Bronchial epithelial cell (primary cell): ENCODE measurements at regions not wholly inside any gene's neighbourhood (a gene's known extent, or its start where the extent isn't known, plus 50 kb on each side); places are given as distances from the start of the nearest gene placed in this dataset.
A peak's percentile ranks its signal among the peaks of the same experiment; 100 is the strongest.
"Not testable (repeated sequence)": the region's sequence is repeated elsewhere in the genome, so short reads cannot be mapped to it uniquely, and the experiment has no call there.

ENCODE experiments used
- DNase-seq: peaks from one replicate; pipeline ENCODE4 v3.0.0-alpha.2; 2010; ENCODE audit warnings: low read depth
- FAIRE-seq: peaks from 2 replicates; lab custom pipeline; 2011; peaks lifted over from hg19 to GRCh38; lab: Jason Lieb, UNC
- H3K27me3 ChIP-seq: 2 replicates; pipeline ENCODE4 v1.5.1; 2011; ENCODE audit warnings: low read length; ENCODE audit not compliant: control insufficient read depth, insufficient read depth
- H3K36me3 ChIP-seq: 2 replicates; pipeline ENCODE4 v1.5.1; 2011; ENCODE audit warnings: low read length; ENCODE audit not compliant: control insufficient read depth, insufficient read depth
- H3K4me3 ChIP-seq: 2 replicates; pipeline ENCODE4 v1.5.1; 2011; ENCODE audit warnings: mild to moderate bottlenecking, low read depth, low read length, control low read depth
- CTCF ChIP-seq: IDR thresholded peaks from 2 replicates; pipeline ENCODE4 v1.5.1; 2011; ENCODE audit warnings: mild to moderate bottlenecking, moderate library complexity, low read length, control low read depth, inconsistent platforms; ENCODE audit not compliant: insufficient read depth, severe bottlenecking

DNA sequence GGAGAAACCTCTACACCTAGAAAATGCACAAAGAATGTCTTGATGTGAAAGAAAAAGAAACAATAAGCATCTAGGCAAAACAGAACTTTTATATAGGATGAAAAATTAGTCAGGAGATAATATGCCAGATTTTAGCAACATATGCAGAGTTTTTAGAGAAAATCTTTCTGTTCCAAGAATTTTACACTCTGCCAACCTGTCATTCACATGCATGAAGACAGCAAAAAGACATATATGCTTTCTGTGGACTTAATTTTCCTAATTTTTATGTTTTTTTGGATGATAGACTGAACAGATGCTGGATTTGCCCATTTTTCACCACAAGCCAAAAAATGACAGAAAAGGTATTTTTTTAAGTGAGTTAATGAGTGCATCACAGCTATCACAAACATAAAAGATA is 637.3 kb downstream of the TRIB2 start:
- Histone ChIP-seq H3K36me3 (no peaks in the 10 kb centered on the region), H3K4me3 (no peak overlapping the region), H3K27me3 (no peaks in the 10 kb centered on the region)
- no peak for TF ChIP-seq CTCF
- DNase-seq: no peak
- FAIRE-seq: no peak

- FAIRE-seq, H3K36me3 ChIP-seq, H3K4me3 ChIP-seq, H3K27me3 ChIP-seq, DNase-seq: not testable (repeated sequence)
Observed at GRCh38 chr2:13381928-13382327, 665.2 kb downstream of the TRIB2 start.

GRCh38 chr2:13389172-13389571 is 672.4 kb downstream of the TRIB2 start:
- not testable (repeated sequence) for FAIRE-seq, H3K27me3 ChIP-seq, H3K4me3 ChIP-seq, H3K36me3 ChIP-seq, DNase-seq

GRCh38 chr2:13390676-13391075 is 673.9 kb downstream of the TRIB2 start:
- FAIRE-seq: no peak
- Histone ChIP-seq H3K4me3 (no peak overlapping the region), H3K36me3 (no peaks in the 10 kb centered on the region), H3K27me3 (no peaks in the 10 kb centered on the region)
- no peak for DNase-seq
- no peak for TF ChIP-seq CTCF

- H3K36me3 ChIP-seq: no peaks in the 10 kb centered on the region
- no peaks in the 10 kb centered on the region for H3K27me3 ChIP-seq
- TF ChIP-seq CTCF: no peak
- no peak for FAIRE-seq
- H3K4me3 ChIP-seq: no peak overlapping the region
- DNase-seq: no peak
Observed at GRCh38 chr2:13401312-13401711, 684.6 kb downstream of the TRIB2 start.

DNA sequence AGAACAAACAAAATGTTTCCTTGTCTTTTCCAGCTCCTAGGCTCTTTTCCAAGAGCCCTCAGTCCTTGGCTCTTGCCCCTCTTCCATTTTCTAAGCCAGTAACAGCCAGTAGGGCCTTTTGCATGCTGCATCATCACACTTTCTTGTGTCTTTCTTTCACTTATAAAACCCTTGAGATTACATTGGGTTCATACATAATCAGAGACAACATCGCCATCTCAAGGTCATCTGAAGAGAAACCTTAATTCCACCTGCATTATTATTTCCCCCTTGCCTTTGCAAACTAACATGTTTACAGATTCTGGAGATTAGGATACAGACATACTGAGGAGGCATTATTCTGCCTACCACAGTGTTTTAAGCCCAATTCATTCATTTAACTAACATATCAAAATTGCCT is 697.3 kb downstream of the TRIB2 start:
- no peak for FAIRE-seq
- no peak for TF ChIP-seq CTCF

DNA sequence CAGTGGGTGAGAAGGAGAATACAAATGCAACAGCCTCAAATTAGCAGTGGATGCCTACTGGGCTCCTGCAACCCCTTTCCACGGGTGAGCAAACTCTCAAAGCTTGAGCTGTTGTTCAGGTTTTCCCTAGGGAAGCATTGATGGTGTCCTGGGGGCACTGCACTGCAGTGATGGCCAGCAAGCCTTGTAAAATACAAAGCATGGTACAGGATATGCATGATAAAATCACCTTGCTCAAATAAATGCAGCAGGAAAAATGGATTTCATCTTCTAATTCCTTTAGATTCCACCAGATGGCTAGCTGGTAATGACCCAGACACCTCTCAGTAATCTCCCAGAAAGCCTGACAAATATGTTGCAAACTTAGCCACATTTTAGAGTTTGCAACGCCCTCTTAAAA is 698.2 kb downstream of the TRIB2 start:
- Histone ChIP-seq H3K27me3 (no peaks in the 10 kb centered on the region), H3K36me3 (no peaks in the 10 kb centered on the region), H3K4me3 (no peak overlapping the region)
- FAIRE-seq (no peak), DNase-seq (no peak)
- TF ChIP-seq CTCF: no peak

More for the DNA sequence above, 697.3 kb downstream of the TRIB2 start:
- DNase-seq: peak; percentile 4
- Histone ChIP-seq H3K27me3 (no peaks in the 10 kb centered on the region), H3K4me3 (no peak overlapping the region), H3K36me3 (no peaks in the 10 kb centered on the region)
